ENCODE measurements at regions not wholly inside any gene's neighbourhood (a gene's known extent, or its start where the extent isn't known, plus 50 kb on each side); places are given as distances from the start of the nearest gene placed in this dataset.

- intact Hi-C loops (cut with micrococcal nuclease; ENCODE audit: unreplicated experiment): no loop called here
- no peak overlapping the region for H3K4me2 ChIP-seq (ENCODE audit: control insufficient read depth, insufficient read depth)
- DNase-seq (ENCODE audit: low read depth, low spot score) (no peak), FAIRE-seq (no peak), ATAC-seq (no peak)
- SMC1A ChIA-PET (ENCODE audit: uncharacterized antibody, unreplicated experiment): no interaction called here
- no peaks in the 10 kb centered on the region for H4K20me1 ChIP-seq (ENCODE audit: control insufficient read depth, insufficient read depth)
- no peaks in the 10 kb centered on the region for H3K79me2 ChIP-seq (ENCODE audit: control insufficient read depth, insufficient read depth, low read length)
- no peak overlapping the region for H3K4me3 ChIP-seq
- CTCF ChIA-PET: no interaction called here
- H3K4me1 ChIP-seq (ENCODE audit: control insufficient read depth, insufficient read depth, low read length): no peaks in the 10 kb centered on the region
- no peak overlapping the region for H3K27ac ChIP-seq (ENCODE audit: control insufficient read depth, insufficient read depth)
- no peak overlapping the region for H3K9ac ChIP-seq (ENCODE audit: control insufficient read depth, insufficient read depth, low read length)
- H2AFZ ChIP-seq (ENCODE audit: control insufficient read depth, low read depth, low read length): no peak overlapping the region
- RAD21 ChIA-PET (ENCODE audit: unreplicated experiment): no interaction called here
- H3K9me3 ChIP-seq (replicated peaks; ENCODE audit: control insufficient read depth, insufficient read depth, low read length): no peaks in the 10 kb centered on the region; the same call in 2 of the 3 replicates
- H3K27me3 ChIP-seq (replicated peaks in 1 of 2; ENCODE audit: control insufficient read depth in 2 of 2, insufficient read depth in 2 of 2, low read length in 1 of 2): no peaks in the 10 kb centered on the region; a peak in 1 of 4 replicates
- in situ Hi-C loops (cut with MboI): no loop called here
- WGBS (ENCODE audit: insufficient coverage, insufficient replicate concordance, low lambda C conversion rate, missing lambda C conversion rate): 3% methylated on average over 2 of the region's 2 CpGs
- TF ChIP-seq SKIL (IDR thresholded peaks at IDR 0.05; ENCODE audit: low read depth, poor library complexity, severe bottlenecking) (no peak), SIX5 (IDR thresholded peaks at IDR 0.05; ENCODE audit: low read depth, low read length, severe bottlenecking) (no peak), ZNF384 (IDR thresholded peaks at IDR 0.05; ENCODE audit: borderline replicate concordance, low read depth, low read length) (no peak), ELK1 (IDR thresholded peaks at IDR 0.05; ENCODE audit: low read depth, low read length) (no peak), LARP7 (IDR thresholded peaks at IDR 0.05) (no peak), TCF12 (IDR thresholded peaks at IDR 0.05; ENCODE audit: low read depth, low read length) (no peak), IRF5 (IDR thresholded peaks at IDR 0.05; ENCODE audit: borderline replicate concordance) (no peak), HDAC6 (IDR thresholded peaks at IDR 0.05; ENCODE audit: unreplicated experiment) (no peak), RFX5 (IDR thresholded peaks at IDR 0.05; ENCODE audit: low read depth, low read length) (no peak), CHD4 (IDR thresholded peaks at IDR 0.05) (no peak), USF1 (IDR thresholded peaks at IDR 0.05; ENCODE audit: borderline replicate concordance, extremely low read length, insufficient read depth, low read depth, low read length) (no peak), CBFB (IDR thresholded peaks at IDR 0.05; ENCODE audit: low read depth) (no peak), IRF3 (IDR thresholded peaks at IDR 0.05) (no peak), CREM (IDR thresholded peaks at IDR 0.05; ENCODE audit: low read depth) (no peak)
- POLR2A ChIA-PET: no interaction called here
- H3K36me3 ChIP-seq (ENCODE audit: control insufficient read depth in 2 of 2, insufficient read depth in 2 of 2, low read length in 1 of 2): no peaks in the 10 kb centered on the region
- BruUV-seq (replicated peaks): no TSS peak
These were observed 171.2 kb upstream of the S1PR3 start for GRCh38 chr9:88820055-88820454.
